HG02798 (cell line): ENCODE measurements at regions not wholly inside any gene's neighbourhood (a gene's known extent, or its start where the extent isn't known, plus 50 kb on each side); places are given as distances from the start of the nearest gene placed in this dataset.
"Not testable (repeated sequence)": the region's sequence is repeated elsewhere in the genome, so short reads cannot be mapped to it uniquely, and the experiment has no call there.

Experiments
- ATAC-seq: cut with Tn5 transposase; IDR thresholded peaks from one replicate; pipeline ENCODE4 v1.9.1; 2021; ENCODE audit warnings: mild to moderate bottlenecking; ENCODE audit not compliant: unreplicated experiment, poor library complexity

DNA sequence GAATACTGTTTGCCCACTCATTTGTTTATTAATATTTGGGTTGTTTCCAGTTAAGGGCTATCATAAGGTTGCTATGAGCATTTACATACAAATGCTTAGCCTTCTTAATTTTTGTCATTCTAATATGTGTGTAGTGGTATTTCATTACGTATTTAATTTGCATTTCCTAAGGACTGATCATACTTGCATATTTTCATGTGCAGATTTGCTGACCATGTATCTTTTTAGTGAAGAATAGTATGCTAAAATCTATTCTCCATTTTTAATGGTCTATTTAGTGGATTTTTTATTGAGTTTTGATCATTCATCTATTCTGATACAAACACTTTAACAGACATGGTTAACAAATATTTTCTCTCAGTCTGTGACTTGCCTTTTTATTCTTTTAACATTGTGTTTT, 949.5 kb downstream of the RAB28 start:
- ATAC-seq = no peak

DNA sequence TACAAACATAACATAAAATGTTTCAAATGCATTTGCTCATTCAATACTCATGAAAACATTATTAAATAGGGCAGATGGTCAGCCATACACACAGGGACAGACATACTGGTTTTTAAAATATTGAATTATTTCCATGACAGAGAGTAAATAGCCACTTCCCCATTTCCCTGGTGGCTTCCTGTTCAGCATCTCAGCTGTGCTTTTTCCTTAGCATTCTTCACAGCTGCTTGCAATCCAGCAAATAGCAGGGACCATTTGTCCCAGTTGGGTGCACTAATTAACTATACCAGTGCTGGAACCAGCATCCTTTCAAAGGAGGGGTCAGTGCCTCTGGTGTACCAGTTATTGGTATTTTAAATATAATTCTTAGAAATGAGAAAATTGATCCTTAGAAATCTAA, 964.7 kb downstream of the RAB28 start:
- ATAC-seq = no peak

DNA sequence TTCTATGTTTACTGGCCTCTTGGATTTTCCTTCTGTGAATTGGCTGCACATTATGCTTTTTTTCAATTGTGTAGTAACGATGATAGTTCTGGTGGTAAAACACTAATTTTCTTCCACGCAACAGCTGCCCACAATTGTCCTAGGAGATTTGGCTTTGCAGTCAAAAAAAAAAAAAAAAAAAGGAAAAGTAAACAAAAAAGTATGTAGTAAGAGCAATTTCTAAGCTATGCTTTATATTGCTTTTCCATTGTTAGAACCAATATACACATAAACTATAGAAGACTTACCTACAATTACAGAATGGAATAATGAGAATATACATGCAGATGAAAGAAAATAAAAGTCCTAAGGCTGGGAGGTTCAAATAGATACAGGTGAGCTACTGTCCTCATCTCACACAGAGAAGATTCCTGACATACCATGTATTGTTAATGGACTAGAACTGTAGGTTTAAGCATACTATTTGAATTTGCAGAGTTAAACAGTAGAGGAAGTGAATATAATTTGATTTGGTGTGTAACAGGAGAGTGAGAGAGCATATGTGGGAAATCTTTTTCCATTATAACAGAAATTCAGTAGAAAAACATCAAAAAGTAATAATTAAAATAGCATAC, 976.2 kb downstream of the RAB28 start:
- ATAC-seq = no peak

DNA sequence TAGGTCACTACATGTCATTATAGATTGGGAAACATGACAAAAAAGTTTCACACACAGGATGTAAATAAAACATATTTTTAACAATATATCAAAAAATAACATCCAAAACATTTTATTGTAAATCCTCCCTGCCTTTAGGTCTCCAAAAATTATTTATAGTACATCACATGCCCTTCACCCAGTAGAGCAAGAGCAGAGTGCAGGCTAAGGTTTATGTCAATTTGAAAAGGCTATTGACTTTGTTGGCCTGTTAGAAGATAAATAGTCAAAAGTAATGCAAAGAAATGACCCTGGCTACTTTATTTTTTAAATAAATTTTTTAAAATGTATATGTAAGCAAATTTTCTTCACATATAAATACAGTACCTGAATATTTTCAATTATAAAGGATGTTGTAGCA, 983.7 kb downstream of the RAB28 start:
- ATAC-seq = no peak

DNA sequence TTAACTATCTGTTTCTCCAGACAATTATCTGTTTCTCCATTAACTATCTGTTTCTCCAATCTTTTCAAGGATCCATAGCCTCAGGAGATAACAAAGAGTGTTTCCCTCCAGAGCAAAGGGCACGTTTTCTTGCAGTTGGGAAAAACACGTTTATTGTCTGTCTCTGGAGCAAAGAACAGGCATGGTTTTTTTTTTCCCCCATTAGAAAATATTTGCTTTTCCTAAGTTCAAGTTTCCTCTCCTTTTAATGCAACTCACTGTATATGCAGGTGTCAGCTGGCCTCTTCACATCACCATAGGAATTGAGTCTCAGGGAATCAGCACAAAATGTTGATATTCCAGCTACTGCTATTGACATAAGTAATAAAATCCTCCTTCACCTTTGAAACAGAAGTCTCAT, 984.4 kb downstream of the RAB28 start:
- ATAC-seq = no peak

DNA sequence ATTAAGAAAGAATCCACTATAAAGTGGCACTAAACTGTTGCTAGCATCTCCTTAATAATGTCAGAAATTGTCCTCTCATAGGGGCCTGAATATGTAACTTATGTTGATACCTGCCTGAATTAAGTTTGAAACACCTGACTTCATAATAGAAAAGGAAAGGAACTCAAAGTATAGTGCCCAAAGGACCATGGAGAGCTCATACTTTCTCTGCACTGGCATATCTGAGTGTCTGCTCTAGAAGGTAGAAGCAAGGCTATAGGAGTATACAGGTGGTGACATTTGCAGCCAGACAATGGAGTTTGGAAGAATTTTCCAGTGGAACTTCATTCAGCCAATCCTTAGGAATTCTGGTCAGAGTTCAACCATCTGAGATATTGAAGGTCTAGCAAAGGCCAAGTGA, 988.9 kb downstream of the RAB28 start:
- no peak for ATAC-seq

DNA sequence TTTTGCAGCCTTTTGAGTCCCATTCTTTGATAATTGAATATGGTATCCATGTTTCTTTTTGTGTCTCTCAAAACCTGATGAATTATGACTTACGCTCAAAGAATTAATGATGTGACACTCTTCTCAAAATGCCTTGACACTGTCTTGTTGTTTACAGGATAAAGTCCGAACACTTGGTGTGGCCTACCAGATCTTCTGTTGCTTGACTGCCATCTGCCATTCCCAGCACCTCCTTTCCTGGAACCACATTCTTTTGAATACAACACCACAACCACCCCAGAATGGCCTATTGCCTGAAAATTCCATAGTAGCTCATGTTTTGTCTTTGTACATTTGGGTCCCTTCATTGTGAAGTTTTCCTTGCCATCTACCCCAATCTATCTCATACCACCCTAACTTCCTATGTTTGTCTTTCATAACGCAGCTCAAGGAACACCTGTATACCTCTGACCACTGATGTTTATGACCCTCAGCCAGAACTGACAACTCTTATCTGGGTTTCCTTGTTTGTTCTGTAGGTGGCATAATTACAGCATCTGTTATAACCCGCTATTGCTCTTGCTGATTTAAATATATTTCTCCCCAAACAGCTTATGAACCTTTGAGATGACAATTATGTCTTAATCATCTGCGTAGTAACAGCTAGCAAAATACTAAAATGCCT, 991.3 kb downstream of the RAB28 start:
- ATAC-seq = no peak

DNA sequence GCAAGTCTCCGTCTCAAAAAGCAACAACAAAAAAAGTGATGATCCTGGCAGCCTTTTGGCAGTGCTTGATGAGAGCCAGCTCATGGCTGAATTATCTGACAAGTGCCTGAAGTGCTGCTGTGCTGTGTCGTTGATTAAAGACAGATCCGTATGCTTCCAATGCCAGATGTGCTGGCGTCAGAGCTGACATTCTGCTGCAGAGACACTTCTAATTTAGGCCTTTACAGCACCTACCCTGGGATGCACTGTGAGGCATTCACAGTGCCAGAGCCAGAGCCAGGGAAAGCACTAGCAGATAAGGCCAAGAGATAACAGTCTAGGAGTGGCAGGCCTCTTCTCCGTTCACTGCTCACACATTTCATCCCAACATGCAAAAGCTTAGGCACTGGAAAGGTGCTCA, 995.5 kb downstream of the RAB28 start:
- no peak for ATAC-seq

DNA sequence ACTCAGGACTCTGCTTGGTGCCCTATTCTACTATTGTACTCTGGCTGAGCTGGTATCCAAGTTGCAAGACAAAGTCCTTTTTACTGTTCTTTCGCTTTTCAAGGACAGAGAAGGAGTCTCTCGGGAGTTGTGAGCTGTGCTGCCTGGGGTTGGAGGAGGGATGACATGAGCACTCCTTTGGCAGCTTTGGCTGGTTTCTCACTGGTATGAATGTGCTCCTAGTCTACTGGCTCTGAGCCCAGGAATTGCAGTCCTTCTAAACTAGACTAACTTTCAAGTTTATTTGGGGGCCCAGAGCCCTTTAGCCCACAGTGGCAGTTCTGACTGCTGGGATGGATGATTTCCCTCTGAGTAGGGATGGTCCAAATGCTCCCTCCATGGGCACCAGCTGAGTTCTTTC, 997.1 kb downstream of the RAB28 start:
- no peak for ATAC-seq

DNA sequence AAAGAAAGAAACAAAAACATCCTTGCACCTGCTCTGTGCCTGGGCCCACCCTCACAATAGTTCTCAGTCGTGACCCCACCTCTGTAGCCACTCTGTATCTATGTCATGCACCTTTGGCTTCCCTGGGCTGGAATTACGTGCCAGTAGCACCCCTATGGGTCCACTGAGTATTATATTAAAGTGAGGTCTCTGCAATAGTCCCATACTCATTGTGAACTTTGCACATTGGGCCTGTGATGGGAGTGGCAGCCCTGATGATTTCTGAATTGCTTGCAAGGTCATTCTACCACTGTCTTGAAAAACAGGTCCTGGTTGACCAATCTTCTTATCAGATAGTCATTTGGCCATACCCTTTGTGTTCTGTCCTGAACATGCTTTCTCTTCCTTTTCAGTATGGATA, 1012.1 kb downstream of the RAB28 start:
- no peak for ATAC-seq

DNA sequence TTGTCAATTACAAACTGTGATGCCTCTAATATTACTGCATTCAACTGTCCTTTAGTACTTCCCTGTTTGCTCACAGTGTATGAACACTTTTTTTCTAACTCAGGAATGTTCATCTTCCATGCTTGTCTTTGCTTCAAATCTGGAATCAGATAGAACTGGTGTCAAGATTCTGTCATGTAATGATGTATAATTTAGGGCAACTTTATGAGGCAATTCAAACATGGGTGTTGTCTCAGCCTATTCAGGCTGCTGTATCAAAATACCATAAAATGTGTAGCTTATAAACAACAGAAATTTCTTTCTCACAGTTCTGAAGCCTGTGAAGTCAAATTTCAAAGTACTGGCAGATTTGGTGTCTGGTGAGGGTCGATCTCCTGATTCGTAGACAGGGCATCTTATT, 1012.9 kb downstream of the RAB28 start:
- ATAC-seq = no peak

DNA sequence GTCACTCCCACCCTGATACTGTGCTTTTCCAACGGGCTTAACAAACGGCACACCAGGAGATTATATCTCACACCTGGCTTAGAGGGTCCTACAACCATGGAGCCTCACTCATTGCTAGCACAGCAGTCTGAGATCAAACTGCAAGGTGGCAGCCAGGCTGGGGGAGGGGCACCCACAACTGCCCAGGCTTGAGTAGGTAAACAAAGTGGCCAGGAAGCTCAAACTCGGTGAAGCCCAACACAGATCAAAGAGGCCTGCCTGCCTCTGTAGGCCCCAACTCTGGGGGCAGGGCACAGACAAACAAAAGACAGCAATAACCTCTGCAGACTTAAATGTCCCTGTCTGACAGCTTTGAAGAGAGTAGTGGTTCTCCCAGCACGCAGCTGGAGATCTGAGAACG, 1022.6 kb downstream of the RAB28 start:
- ATAC-seq = not testable (repeated sequence)

DNA sequence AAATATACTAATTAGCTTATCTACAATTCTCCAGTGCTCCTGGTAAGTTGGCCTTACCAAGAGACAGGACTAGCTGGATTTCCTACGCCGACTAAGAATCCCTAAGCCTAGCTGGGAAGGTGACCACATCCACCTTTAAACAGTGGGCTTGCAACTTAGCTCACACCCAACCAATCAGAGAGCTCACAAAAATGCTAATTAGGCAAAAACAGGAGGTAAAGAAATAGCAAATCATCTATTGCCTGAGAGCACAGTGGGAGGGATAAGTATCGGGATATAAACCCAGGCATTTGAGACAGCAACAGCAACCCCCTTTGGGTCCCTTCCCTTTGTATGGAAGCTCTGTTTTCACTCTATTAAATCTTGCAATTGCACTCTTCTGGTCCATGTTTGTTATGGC, 1025.0 kb downstream of the RAB28 start:
- no peak for ATAC-seq

DNA sequence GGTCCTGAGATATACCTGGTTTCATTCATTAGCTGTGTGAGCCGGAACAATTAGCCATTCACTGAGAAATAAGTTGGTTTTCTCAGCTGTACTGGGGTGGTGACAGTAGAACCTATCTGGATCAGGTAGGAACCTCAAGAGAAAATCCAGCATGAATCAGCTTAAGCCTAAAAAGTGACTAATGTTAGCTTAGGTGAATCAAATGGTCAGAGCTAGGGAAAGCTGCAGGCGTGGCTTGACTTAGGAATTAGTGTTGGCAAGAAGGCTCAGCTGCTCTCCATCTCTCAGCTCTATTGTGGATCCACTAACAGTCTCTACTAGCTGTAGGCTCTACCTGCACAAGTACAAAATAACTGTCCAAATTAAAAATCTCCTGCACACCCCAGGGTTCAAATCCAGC, 1025.5 kb downstream of the RAB28 start:
- no peak for ATAC-seq

DNA sequence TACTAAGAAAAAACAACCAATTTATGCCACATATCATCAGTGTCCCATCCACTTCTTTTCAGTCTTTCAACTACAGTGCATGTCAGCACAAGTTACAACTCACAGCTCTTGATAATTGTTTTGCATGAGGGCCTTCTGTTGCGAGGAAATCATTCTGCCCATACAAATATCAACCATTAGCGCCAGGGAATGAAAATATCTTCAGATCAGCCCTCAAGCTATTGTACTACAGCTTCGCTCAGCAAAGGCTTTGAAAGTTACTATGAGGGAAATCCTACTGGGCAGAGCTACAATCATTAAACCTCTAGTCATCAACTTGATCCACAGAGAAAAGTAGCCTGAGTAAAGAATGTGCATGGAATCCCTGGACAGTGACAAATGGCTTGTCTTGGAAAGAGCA, 1023.6 kb upstream of the HS3ST1 start:
- no peak for ATAC-seq

DNA sequence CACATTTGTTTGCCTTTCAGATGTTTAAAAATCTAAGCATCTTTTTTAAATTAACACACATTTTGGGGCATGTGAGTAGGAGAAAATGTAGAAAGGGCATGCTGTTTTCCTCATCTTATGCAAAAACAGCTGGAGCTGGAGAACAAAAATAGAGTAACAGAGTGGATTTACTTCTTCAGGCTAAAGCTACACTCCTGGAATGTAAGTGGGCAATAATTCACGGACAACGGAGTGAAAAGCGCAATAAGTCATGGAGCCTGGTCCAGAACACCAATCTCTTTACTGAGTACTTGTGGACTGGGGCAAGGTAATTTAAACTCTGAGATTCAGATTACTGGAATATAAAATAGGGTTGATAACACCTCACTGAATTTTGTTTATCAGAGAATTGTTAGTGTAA, 1018.8 kb upstream of the HS3ST1 start:
- ATAC-seq = no peak

DNA sequence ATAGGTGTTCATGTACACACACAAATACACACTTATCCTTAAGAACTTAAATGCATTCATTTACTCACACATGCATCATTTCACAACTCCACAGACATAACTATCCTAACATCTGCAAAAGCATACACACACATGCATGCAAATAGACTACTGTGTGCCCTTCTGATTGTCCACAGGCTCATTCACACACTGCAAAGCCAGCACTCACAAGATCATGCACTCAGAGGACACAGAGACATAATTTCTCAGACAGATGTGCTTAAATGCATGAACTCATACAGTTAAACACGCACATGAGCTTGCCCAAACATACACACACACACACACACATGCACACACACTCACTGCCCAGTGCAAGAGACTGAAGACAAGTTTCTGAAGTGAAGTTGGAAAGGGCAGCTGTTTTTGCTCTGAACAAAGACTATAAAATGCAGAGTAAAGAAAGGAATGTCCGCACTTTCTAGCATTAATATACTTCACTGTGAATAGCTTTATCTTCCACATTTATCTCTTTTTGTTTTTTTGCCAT, 1018.0 kb upstream of the HS3ST1 start:
- ATAC-seq = no peak

DNA sequence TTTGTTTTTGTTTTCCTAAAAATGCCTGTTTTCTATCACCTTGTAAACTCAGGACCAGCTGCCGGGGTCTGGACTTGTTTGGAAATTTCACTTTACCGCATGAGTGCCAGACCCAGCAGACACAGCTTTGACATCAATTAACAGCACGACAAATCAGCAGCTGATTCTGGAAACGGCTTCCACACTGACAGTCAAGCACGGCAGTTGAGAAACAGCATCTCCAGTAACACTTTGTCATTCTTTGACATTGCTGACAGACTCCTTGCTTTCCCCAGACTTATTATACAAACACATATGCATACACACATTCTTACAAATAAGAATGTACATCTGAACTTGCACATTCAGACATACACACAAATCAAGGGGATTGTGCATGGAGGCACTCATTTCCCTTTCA, 1017.6 kb upstream of the HS3ST1 start:
- no peak for ATAC-seq

DNA sequence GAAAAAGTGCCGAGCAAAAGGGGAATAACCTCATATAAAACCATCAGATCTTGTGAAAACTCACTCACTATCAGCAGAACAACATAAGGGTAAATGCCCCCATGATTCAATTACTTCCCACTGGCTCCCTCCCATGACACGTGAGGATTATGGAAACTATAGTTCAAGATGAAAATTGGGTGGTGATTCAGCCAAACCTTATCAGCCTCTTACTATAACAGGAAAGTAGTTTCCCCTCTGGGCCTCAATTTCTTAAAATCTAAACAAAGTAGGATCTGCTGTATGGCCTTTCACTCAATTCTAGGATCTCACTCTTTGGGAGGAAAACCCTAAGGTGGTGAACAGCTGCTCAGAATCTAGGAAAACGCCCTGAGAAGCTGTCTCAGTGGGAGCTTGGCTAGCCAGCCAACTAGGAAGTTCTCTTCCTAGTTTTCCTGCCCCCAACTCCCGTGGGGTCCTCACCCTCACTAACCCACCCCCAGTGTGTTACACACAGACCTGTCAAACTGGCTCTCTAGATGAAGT, 1017.1 kb upstream of the HS3ST1 start:
- no peak for ATAC-seq

DNA sequence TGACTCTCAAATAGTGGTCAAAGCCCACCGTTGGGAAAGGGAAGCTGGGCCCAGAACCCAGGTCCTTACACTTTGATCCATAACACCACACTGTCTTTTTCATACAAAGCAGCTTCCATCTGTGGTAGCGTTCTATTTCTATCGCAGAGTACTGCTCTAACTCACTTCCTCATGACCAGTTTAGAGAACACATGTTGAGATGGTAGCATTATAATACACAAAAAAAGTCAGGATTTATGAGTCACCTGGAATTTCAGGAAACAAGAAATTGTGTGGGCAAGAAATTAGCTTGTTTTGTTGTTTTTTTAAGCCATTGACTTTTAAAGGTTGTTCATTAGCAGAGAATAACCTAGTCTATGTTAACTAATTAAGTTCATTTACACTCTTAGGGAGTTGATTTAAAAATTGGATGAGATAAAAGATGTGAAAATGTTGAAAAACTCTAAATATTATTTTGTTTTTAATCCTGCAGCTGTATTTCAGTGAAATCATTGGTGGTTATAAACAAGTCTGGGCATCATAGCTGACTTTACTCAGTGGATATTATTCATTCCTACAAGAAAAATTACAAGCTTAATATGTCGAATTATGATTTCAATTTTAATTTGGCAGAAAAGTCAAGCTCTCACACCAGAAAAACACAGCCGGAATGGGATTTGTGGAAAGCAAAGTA, 1011.1 kb upstream of the HS3ST1 start:
- no peak for ATAC-seq

DNA sequence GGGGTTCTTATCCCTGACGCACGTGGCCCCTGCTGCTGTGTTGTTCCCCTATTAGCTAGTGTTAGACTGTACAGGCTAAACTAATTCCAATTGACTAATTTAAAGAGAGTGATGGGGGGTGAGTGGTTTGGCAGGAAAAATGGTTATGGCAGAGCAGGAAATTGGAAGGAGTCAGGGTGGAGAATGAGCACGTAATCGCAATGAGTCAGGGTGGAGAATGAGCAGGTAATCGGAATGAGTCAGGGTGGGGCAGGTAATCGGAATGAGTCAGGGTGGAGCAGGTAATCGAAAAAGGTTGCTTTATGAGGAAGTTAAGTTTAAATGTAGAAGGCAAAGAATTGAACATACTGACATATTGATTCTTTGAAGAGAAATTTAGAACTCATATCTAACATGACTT, 1002.6 kb upstream of the HS3ST1 start:
- not testable (repeated sequence) for ATAC-seq
